Sigmoid colon (tissue), 6 donors: ENCODE measurements at regions not wholly inside any gene's neighbourhood (a gene's known extent, or its start where the extent isn't known, plus 50 kb on each side); places are given as distances from the start of the nearest gene placed in this dataset.

Experiments used
- DNase-seq: peaks from one replicate; pipeline ENCODE4 v3.0.0-alpha.2; 2019
- H3K27ac ChIP-seq, 4 donors: fragments of 200-600 bp; sonication (generic); one replicate each; pipeline ENCODE4 v1.5.1; 2016 to 2019; ENCODE audit warnings: mild to moderate bottlenecking in 1 of 4
- H3K27me3 ChIP-seq, 3 donors: fragments of 200-600 bp; sonication (generic); one replicate each; pipeline ENCODE4 v1.5.1; 2019; ENCODE audit warnings: mild to moderate bottlenecking in 1 of 3
- H3K36me3 ChIP-seq, 4 donors: fragments of 200-600 bp; sonication (generic); one replicate each; pipeline ENCODE4 v1.5.1; 2016 to 2019
- H3K4me1 ChIP-seq, 4 donors: fragments of 200-600 bp; sonication (generic); one replicate each; pipeline ENCODE4 v1.5.1; 2017 to 2019
- H3K4me3 ChIP-seq, 4 donors: fragments of 200-600 bp; sonication (generic); one replicate each; pipeline ENCODE4 v1.5.1; 2017 to 2019; ENCODE audit warnings: mild to moderate bottlenecking in 2 of 4, moderate library complexity in 1 of 4
- H3K9me3 ChIP-seq, 4 donors: fragments of 200-600 bp in 3 of 4; sonication (generic) in 3 of 4; one replicate each; pipeline versions ENCODE4 v1.5.1 to v1.6.1; 2013 to 2019
- CTCF ChIP-seq, 4 experiments: fragments of 450-650 bp in 3 of 4; fragments of 200-600 bp in 1 of 4; IDR thresholded peaks; one replicate each; pipeline ENCODE4 v1.5.1; 2016 to 2019; ENCODE audit warnings: antibody characterized with exemption in 4 of 4, mild to moderate bottlenecking in 3 of 4, moderate library complexity in 2 of 4
- EP300 ChIP-seq, 4 donors: sonication (generic); formaldehyde crosslinking; IDR thresholded peaks; one replicate each; pipeline ENCODE4 v1.6.1; 2017; ENCODE audit warnings: antibody characterized with exemption in 4 of 4
- POLR2A ChIP-seq, 2 donors: fragments of 450-650 bp; IDR thresholded peaks; one replicate each; pipeline ENCODE4 v1.6.1; 2016; ENCODE audit warnings: antibody characterized with exemption in 2 of 2, mild to moderate bottlenecking in 2 of 2, moderate library complexity in 2 of 2
- POLR2AphosphoS5 ChIP-seq, 4 donors: sonication (generic); formaldehyde crosslinking; IDR thresholded peaks; one replicate each; pipeline ENCODE4 v1.6.1; 2017; ENCODE audit warnings: antibody characterized with exemption in 4 of 4
- WGBS, 2 donors: extraction: QIAGEN DNeasy Blood & Tissue Kit; methylation state at CpG; one replicate each; pipeline ENCODE4 v1.1.7; 2013; 5-methylcytosine and 5-hydroxymethylcytosine counted together
- intact Hi-C: fragments of 100-400 bp; cut with DNase I; formaldehyde crosslinking; loops from one replicate; pipeline ENCODE4 v1.15.1; 2023
- donor health status: healthy with polysubstance abuse.
- donor health status: healthy.

GRCh38 chr2:43041173-43041591 lies 185.2 kb downstream of the ZFP36L2 start:
- H3K36me3 ChIP-seq: no peaks in the 10 kb centered on the region
- TF ChIP-seq CTCF (IDR thresholded peaks at IDR 0.05) (no peak), POLR2AphosphoS5 (IDR thresholded peaks at IDR 0.05) (no peak), EP300 (IDR thresholded peaks at IDR 0.05) (no peak), POLR2A (IDR thresholded peaks at IDR 0.05) (no peak)
- no peak for DNase-seq
- H3K9me3 ChIP-seq: no peaks in the 10 kb centered on the region
- H3K4me1 ChIP-seq: peaks cover 0 to 32% (median 24%) of the 10 kb centered on the region in 4 donors
- H3K4me3 ChIP-seq: no peak overlapping the region
- intact Hi-C loops: no loop called here
- WGBS, 2 donors: 82 to 89% methylated on average over 4 of the region's 4 CpGs
- H3K27me3 ChIP-seq: no peaks in the 10 kb centered on the region
- H3K27ac ChIP-seq: peak overlapping the region in 1 of 4 donors; percentile 62

- Histone ChIP-seq H3K4me3 (no peak overlapping the region), H3K27ac (no peak overlapping the region), H3K27me3 (no peaks in the 10 kb centered on the region), H3K36me3 (no peaks in the 10 kb centered on the region), H3K9me3 (no peaks in the 10 kb centered on the region), H3K4me1 (peaks cover 0 to 29% (median 22%) of the 10 kb centered on the region in 4 donors)
- no peak for DNase-seq
- intact Hi-C loops: no loop called here
- 85 to 88% methylated on average over 10 of the region's 10 CpGs for WGBS, 2 donors
- TF ChIP-seq EP300 (IDR thresholded peaks at IDR 0.05) (no peak), CTCF (IDR thresholded peaks at IDR 0.05) (no peak), POLR2AphosphoS5 (IDR thresholded peaks at IDR 0.05) (no peak), POLR2A (IDR thresholded peaks at IDR 0.05) (no peak)
Measured at GRCh38 chr2:43040084-43040854, 186.1 kb downstream of the ZFP36L2 start.

GRCh38 chr2:43039376-43040080 lies 186.9 kb downstream of the ZFP36L2 start:
- no peaks in the 10 kb centered on the region for H3K27me3 ChIP-seq
- peaks cover 0 to 29% (median 22%) of the 10 kb centered on the region in 4 donors for H3K4me1 ChIP-seq
- TF ChIP-seq POLR2A (IDR thresholded peaks at IDR 0.05) (no peak), CTCF (IDR thresholded peaks at IDR 0.05) (no peak), EP300 (IDR thresholded peaks at IDR 0.05) (no peak), POLR2AphosphoS5 (IDR thresholded peaks at IDR 0.05) (no peak)
- DNase-seq: no peak
- H3K9me3 ChIP-seq: no peaks in the 10 kb centered on the region
- no peak overlapping the region for H3K4me3 ChIP-seq
- intact Hi-C loops: no loop called here
- no peaks in the 10 kb centered on the region for H3K36me3 ChIP-seq
- WGBS, 2 donors: 71 to 85% methylated on average over 21 of the region's 21 CpGs
- no peak overlapping the region for H3K27ac ChIP-seq

GRCh38 chr2:43038696-43039094 lies 187.7 kb downstream of the ZFP36L2 start:
- Histone ChIP-seq H3K36me3 (no peaks in the 10 kb centered on the region), H3K9me3 (no peaks in the 10 kb centered on the region), H3K27ac (no peak overlapping the region), H3K4me1 (peaks cover 0 to 29% (median 22%) of the 10 kb centered on the region in 4 donors), H3K27me3 (no peaks in the 10 kb centered on the region), H3K4me3 (no peak overlapping the region)
- TF ChIP-seq POLR2A (IDR thresholded peaks at IDR 0.05) (no peak), CTCF (IDR thresholded peaks at IDR 0.05) (no peak)
- DNase-seq: no peak
- intact Hi-C loops: no loop called here
- 94 to 96% methylated on average over 12 of the region's 12 CpGs for WGBS, 2 donors
